Endothelial cell (in vitro differentiated cells): ENCODE measurements at regions not wholly inside any gene's neighbourhood (a gene's known extent, or its start where the extent isn't known, plus 50 kb on each side); places are given as distances from the start of the nearest gene placed in this dataset.

ENCODE experiments used
- DNase-seq: peaks from one replicate; pipeline ENCODE4 v3.0.0; 2021; ENCODE audit warnings: low spot score
- H3K27ac Mint-ChIP-seq: one replicate; pipeline ENCODE4 v1.8.0; 2021; ENCODE audit warnings: mixed read lengths, inconsistent platforms; ENCODE audit not compliant: unreplicated experiment
- H3K27me3 Mint-ChIP-seq: one replicate; pipeline ENCODE4 v1.8.0; 2021; ENCODE audit warnings: mild to moderate bottlenecking, moderate library complexity, mixed read lengths, inconsistent platforms; ENCODE audit not compliant: unreplicated experiment
- H3K36me3 Mint-ChIP-seq: one replicate; pipeline ENCODE4 v1.8.0; 2021; ENCODE audit warnings: mild to moderate bottlenecking, low read depth, mixed read lengths, inconsistent platforms; ENCODE audit not compliant: unreplicated experiment
- H3K4me1 Mint-ChIP-seq: one replicate; pipeline ENCODE4 v1.8.0; 2021; ENCODE audit warnings: mild to moderate bottlenecking, mixed read lengths, inconsistent platforms; ENCODE audit not compliant: unreplicated experiment
- H3K4me3 Mint-ChIP-seq: one replicate; pipeline ENCODE4 v1.8.0; 2021; ENCODE audit warnings: mild to moderate bottlenecking, mixed read lengths, inconsistent platforms; ENCODE audit not compliant: unreplicated experiment
- H3K9me3 Mint-ChIP-seq: one replicate; pipeline ENCODE4 v1.8.0; 2021; ENCODE audit warnings: mixed read lengths, inconsistent platforms; ENCODE audit not compliant: unreplicated experiment
- TF ChIP-seq, protein P1 (sequence below): fragments of 200-600 bp; sonication (generic); IDR thresholded peaks from one replicate; pipeline ENCODE4 v1.5.0; 2021; ENCODE audit warnings: antibody characterized with exemption; ENCODE audit not compliant: unreplicated experiment

DNA sequence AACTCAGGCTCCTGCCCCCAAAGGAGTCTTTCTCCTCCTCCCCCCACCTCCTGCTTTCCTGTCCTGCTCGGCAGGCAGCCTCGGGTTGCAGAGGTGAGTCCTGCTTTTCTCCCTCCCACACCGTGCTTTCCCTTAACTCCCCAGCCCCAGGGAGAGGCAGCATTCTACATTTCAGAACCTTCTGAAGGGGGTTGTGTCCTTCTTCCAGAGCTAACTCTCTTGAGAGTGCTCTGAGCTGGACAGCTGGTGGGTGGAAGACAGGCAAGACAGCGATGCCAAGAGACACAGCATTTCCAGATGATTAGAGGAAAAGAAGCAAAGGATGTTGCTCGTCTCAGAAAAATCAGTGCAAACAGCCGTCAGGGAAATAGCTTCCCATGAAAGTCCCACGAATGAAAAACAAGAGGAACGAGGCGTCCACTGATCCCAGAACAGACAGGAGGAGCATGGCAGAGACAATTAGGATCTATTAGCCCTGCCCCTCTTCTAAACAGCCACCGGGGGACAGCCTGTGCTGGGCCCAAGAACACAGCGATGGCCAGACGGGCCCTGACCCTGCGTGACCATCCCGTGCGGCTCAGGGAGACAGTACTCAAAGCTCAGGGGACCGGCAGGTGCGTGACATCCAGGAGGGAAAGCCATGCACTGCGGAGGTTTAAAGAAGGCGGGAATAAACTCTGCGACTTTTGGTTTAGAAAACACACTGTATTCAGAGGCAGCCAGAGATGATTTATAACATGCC lies 216.5 kb upstream of the RTL1 start:
- Mint-ChIP-seq H3K4me1 (peaks cover 18% of the 10 kb centered on the region), H3K4me3 (no peak overlapping the region), H3K27me3 (peaks cover 22% of the 10 kb centered on the region), H3K27ac (no peak overlapping the region), H3K36me3 (peaks cover 7% of the 10 kb centered on the region), H3K9me3 (no peaks in the 10 kb centered on the region)
- no peak for DNase-seq
- TF ChIP-seq, protein P1, sequence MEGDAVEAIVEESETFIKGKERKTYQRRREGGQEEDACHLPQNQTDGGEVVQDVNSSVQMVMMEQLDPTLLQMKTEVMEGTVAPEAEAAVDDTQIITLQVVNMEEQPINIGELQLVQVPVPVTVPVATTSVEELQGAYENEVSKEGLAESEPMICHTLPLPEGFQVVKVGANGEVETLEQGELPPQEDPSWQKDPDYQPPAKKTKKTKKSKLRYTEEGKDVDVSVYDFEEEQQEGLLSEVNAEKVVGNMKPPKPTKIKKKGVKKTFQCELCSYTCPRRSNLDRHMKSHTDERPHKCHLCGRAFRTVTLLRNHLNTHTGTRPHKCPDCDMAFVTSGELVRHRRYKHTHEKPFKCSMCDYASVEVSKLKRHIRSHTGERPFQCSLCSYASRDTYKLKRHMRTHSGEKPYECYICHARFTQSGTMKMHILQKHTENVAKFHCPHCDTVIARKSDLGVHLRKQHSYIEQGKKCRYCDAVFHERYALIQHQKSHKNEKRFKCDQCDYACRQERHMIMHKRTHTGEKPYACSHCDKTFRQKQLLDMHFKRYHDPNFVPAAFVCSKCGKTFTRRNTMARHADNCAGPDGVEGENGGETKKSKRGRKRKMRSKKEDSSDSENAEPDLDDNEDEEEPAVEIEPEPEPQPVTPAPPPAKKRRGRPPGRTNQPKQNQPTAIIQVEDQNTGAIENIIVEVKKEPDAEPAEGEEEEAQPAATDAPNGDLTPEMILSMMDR, result no peak

GRCh38 chr14:101120641-101121507 lies 217.4 kb upstream of the RTL1 start:
- H3K36me3 Mint-ChIP-seq, result peaks cover 7% of the 10 kb centered on the region
- peaks cover 16% of the 10 kb centered on the region for H3K27me3 Mint-ChIP-seq
- no peaks in the 10 kb centered on the region for H3K9me3 Mint-ChIP-seq
- H3K27ac Mint-ChIP-seq, result no peak overlapping the region
- peaks cover 15% of the 10 kb centered on the region for H3K4me1 Mint-ChIP-seq
- DNase-seq, result no peak
- H3K4me3 Mint-ChIP-seq, result no peak overlapping the region
- TF ChIP-seq, protein P1, result no peak

DNA sequence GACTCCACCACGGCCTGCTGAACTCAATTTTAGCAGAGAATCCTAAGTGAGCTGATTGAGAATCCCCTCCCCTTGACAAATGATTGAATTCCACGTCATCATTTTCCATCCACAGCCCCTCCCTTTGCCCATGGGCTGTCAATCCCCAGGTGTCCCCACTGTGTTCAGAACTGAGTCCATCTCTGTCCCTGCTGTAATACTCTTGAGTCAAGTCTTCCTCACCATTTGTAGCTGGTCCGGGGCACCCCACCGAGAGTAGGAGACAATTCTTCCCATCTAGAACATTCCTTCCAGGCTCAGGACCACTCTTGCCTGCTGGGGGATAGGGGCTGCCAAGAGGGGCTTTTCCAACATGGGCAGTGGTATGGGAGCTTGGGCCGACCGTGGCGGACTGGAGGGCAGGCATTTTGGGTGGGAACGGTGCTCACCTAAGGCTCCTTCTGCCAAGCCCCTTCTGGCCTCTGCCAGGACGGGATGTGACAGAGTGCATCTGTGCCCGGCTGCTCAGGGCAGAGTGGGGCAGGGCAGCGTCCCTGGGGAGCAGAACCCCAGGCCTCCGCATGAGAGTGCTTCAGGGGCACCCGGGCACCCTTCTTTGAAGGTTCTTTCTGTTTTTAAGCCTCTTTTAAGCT lies 218.1 kb upstream of the RTL1 start:
- H3K9me3 Mint-ChIP-seq, result no peaks in the 10 kb centered on the region
- no peak for DNase-seq
- peaks cover 7% of the 10 kb centered on the region for H3K36me3 Mint-ChIP-seq
- peaks cover 15% of the 10 kb centered on the region for H3K4me1 Mint-ChIP-seq
- peaks cover 16% of the 10 kb centered on the region for H3K27me3 Mint-ChIP-seq
- TF ChIP-seq, protein P1, result no peak
- no peak overlapping the region for H3K27ac Mint-ChIP-seq
- no peak overlapping the region for H3K4me3 Mint-ChIP-seq

DNA sequence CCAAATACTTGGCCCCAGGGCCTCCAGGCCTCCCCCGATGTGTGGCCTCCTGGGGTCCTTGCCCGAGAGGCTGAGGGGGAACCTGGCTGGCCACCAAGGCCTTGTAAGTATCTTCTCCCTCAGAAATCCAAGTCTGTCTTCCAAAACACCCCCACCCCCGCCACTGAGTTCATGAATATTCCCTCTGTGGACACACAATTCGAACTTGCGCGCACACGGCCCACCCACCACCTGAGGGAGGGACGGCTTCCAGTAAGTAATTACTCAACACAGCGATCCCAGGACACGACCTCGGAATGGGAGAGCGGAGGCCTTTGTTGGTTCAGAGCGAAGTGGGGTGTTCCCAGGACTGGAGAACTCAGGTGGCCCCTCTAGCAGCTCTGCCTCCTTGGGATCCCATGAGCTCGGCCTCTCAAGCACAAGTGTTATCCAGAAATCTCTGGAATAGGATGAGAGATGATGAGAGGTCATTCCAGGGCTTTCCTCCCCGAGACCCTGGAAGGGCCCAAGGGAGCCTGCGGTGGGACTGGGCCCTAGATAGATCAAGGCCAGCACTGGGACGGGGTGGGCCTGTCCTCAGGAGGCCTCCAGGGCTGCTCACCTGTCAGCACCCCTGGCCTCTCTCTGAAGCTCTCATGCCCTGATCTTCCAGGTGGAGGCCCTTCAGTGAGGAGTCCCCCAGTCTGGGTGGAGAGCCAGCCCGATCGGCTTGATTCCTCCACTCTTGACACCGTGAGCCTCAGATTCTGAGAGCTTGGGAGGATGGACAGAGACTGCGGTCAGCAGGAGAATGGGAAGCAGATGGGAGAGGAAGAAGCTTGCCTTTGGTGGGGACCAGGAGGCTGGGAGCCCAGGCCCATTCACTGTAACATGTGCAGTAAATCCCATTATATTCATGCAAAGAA lies 219.0 kb upstream of the RTL1 start:
- H3K27ac Mint-ChIP-seq, result no peak overlapping the region
- no peak for DNase-seq
- no peaks in the 10 kb centered on the region for H3K9me3 Mint-ChIP-seq
- peaks cover 12% of the 10 kb centered on the region for H3K27me3 Mint-ChIP-seq
- TF ChIP-seq, protein P1, result no peak
- no peak overlapping the region for H3K4me3 Mint-ChIP-seq
- peaks cover 5% of the 10 kb centered on the region for H3K36me3 Mint-ChIP-seq
- peaks cover 15% of the 10 kb centered on the region for H3K4me1 Mint-ChIP-seq
